CD4-positive, alpha-beta T cell treated with Interleukin-4 for 4 hours (primary cell): ENCODE measurements at regions not wholly inside any gene's neighbourhood (a gene's known extent, or its start where the extent isn't known, plus 50 kb on each side); places are given as distances from the start of the nearest gene placed in this dataset.
"Not testable (repeated sequence)": the region's sequence is repeated elsewhere in the genome, so short reads cannot be mapped to it uniquely, and the experiment has no call there.

ENCODE experiments used
- DNase-seq: peaks from one replicate; pipeline ENCODE4 v3.0.0-alpha.2; 2020

- no peak for DNase-seq
Measured at GRCh38 chr3:67167481-67167880, 169.4 kb downstream of the KBTBD8 start.

- DNase-seq: no peak
Measured at GRCh38 chr3:67171841-67172240, 173.7 kb downstream of the KBTBD8 start.

GRCh38 chr3:67173130-67173529, 175.0 kb downstream of the KBTBD8 start:
- DNase-seq: not testable (repeated sequence)

GRCh38 chr3:67176396-67176795, 178.3 kb downstream of the KBTBD8 start:
- DNase-seq: no peak

- DNase-seq: no peak
Measured at GRCh38 chr3:67192466-67192865, 194.4 kb downstream of the KBTBD8 start.

- no peak for DNase-seq
Measured at GRCh38 chr3:67196677-67197076, 198.6 kb downstream of the KBTBD8 start.

GRCh38 chr3:67198374-67198773, 200.3 kb downstream of the KBTBD8 start:
- no peak for DNase-seq

GRCh38 chr3:67200618-67201017, 202.5 kb downstream of the KBTBD8 start:
- no peak for DNase-seq

GRCh38 chr3:67201026-67201425, 202.9 kb downstream of the KBTBD8 start:
- DNase-seq: no peak

GRCh38 chr3:67202053-67202452, 203.9 kb downstream of the KBTBD8 start:
- DNase-seq: no peak

- no peak for DNase-seq
Measured at GRCh38 chr3:67204951-67205350, 206.8 kb downstream of the KBTBD8 start.

- DNase-seq: no peak
Measured at GRCh38 chr3:67215690-67216089, 217.6 kb downstream of the KBTBD8 start.

GRCh38 chr3:67227030-67227429, 228.9 kb downstream of the KBTBD8 start:
- no peak for DNase-seq

- DNase-seq: no peak
Measured at GRCh38 chr3:67228136-67228535, 230.0 kb downstream of the KBTBD8 start.

GRCh38 chr3:67232642-67233041, 234.5 kb downstream of the KBTBD8 start:
- DNase-seq: no peak

GRCh38 chr3:67239353-67239752, 241.2 kb downstream of the KBTBD8 start:
- no peak for DNase-seq

- no peak for DNase-seq
Measured at GRCh38 chr3:67241084-67241483, 243.0 kb downstream of the KBTBD8 start.

- DNase-seq: no peak
Measured at GRCh38 chr3:67244130-67244529, 246.0 kb downstream of the KBTBD8 start.

GRCh38 chr3:67245545-67245944, 247.4 kb downstream of the KBTBD8 start:
- no peak for DNase-seq

GRCh38 chr3:67248726-67249125, 250.6 kb downstream of the KBTBD8 start:
- DNase-seq: no peak

- DNase-seq: not testable (repeated sequence)
Measured at GRCh38 chr3:67252906-67253305, 254.8 kb downstream of the KBTBD8 start.

GRCh38 chr3:67278015-67278618, 280.0 kb downstream of the KBTBD8 start:
- no peak for DNase-seq

GRCh38 chr3:67286586-67286985, 288.5 kb downstream of the KBTBD8 start:
- no peak for DNase-seq

GRCh38 chr3:67288466-67289106, 290.5 kb downstream of the KBTBD8 start:
- DNase-seq: no peak

GRCh38 chr3:67289626-67290025, 291.5 kb downstream of the KBTBD8 start:
- DNase-seq: no peak
